Vagina (tissue), 2 donors: ENCODE measurements at regions not wholly inside any gene's neighbourhood (a gene's known extent, or its start where the extent isn't known, plus 50 kb on each side); places are given as distances from the start of the nearest gene placed in this dataset.

ENCODE experiments used
- POLR2AphosphoS5 ChIP-seq, 2 donors: sonication (generic); formaldehyde crosslinking; IDR thresholded peaks; one replicate each; pipeline ENCODE4 v1.9.0; 2017; ENCODE audit warnings: antibody characterized with exemption in 2 of 2, mild to moderate bottlenecking in 2 of 2, low read depth in 1 of 2; ENCODE audit not compliant: insufficient read depth in 1 of 2
- TF ChIP-seq, protein P1 (sequence below), 3 experiments: fragments of 450-650 bp in 2 of 3; fragments of 200-600 bp in 1 of 3; sonication (generic) in 1 of 3; IDR thresholded peaks; one replicate each; pipeline ENCODE4 v1.5.1; 2017 to 2019; ENCODE audit warnings: antibody characterized with exemption in 3 of 3, mild to moderate bottlenecking in 2 of 3, moderate library complexity in 2 of 3

- TF ChIP-seq POLR2AphosphoS5 (IDR thresholded peaks at IDR 0.05; ENCODE audit: insufficient read depth in 1 of 2, low read depth in 1 of 2), result no peak
- TF ChIP-seq, protein P1, sequence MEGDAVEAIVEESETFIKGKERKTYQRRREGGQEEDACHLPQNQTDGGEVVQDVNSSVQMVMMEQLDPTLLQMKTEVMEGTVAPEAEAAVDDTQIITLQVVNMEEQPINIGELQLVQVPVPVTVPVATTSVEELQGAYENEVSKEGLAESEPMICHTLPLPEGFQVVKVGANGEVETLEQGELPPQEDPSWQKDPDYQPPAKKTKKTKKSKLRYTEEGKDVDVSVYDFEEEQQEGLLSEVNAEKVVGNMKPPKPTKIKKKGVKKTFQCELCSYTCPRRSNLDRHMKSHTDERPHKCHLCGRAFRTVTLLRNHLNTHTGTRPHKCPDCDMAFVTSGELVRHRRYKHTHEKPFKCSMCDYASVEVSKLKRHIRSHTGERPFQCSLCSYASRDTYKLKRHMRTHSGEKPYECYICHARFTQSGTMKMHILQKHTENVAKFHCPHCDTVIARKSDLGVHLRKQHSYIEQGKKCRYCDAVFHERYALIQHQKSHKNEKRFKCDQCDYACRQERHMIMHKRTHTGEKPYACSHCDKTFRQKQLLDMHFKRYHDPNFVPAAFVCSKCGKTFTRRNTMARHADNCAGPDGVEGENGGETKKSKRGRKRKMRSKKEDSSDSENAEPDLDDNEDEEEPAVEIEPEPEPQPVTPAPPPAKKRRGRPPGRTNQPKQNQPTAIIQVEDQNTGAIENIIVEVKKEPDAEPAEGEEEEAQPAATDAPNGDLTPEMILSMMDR (IDR thresholded peaks at IDR 0.05), result no peak
Measured at GRCh38 chr7:140996-141395, 51.4 kb upstream of the FAM20C start.
